ENCODE measurements at regions not wholly inside any gene's neighbourhood (a gene's known extent, or its start where the extent isn't known, plus 50 kb on each side); places are given as distances from the start of the nearest gene placed in this dataset.

GRCh38 chr4:53763813-53764597, 172.7 kb upstream of the LNX1 start:
- TF ChIP-seq, protein P1, sequence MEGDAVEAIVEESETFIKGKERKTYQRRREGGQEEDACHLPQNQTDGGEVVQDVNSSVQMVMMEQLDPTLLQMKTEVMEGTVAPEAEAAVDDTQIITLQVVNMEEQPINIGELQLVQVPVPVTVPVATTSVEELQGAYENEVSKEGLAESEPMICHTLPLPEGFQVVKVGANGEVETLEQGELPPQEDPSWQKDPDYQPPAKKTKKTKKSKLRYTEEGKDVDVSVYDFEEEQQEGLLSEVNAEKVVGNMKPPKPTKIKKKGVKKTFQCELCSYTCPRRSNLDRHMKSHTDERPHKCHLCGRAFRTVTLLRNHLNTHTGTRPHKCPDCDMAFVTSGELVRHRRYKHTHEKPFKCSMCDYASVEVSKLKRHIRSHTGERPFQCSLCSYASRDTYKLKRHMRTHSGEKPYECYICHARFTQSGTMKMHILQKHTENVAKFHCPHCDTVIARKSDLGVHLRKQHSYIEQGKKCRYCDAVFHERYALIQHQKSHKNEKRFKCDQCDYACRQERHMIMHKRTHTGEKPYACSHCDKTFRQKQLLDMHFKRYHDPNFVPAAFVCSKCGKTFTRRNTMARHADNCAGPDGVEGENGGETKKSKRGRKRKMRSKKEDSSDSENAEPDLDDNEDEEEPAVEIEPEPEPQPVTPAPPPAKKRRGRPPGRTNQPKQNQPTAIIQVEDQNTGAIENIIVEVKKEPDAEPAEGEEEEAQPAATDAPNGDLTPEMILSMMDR (IDR thresholded peaks at IDR 0.05; ENCODE audit: poor library complexity): no peak
- no peak for TF ChIP-seq EZH2 (IDR thresholded peaks at IDR 0.05; ENCODE audit: borderline replicate concordance)

Measured in hepatocyte (in vitro differentiated cells).